ENCODE measurements at regions not wholly inside any gene's neighbourhood (a gene's known extent, or its start where the extent isn't known, plus 50 kb on each side); places are given as distances from the start of the nearest gene placed in this dataset.

GRCh38 chr9:12503606-12504122 is 189.5 kb upstream of the TYRP1 start:
- DNase-seq (ENCODE audit: low read depth, low spot score), result no peak
- CTCF ChIA-PET, result no interaction called here
- H3K4me3 ChIP-seq (ENCODE audit: low read depth, low read length), result no peak overlapping the region
- TF ChIP-seq CTCF (IDR thresholded peaks at IDR 0.05; ENCODE audit: insufficient read depth, low read length, missing control alignments), result no peak
- POLR2A ChIA-PET, result no interaction called here

- CTCF ChIA-PET, result no interaction called here
- POLR2A ChIA-PET, result no interaction called here
- no peak overlapping the region for H3K4me3 ChIP-seq (ENCODE audit: low read depth, low read length)
- DNase-seq (ENCODE audit: low read depth, low spot score), result no peak
- TF ChIP-seq CTCF (IDR thresholded peaks at IDR 0.05; ENCODE audit: insufficient read depth, low read length, missing control alignments), result no peak
These were observed 182.6 kb upstream of the TYRP1 start for GRCh38 chr9:12510551-12510950.

GRCh38 chr9:12511726-12512125 is 181.5 kb upstream of the TYRP1 start:
- no peak for TF ChIP-seq CTCF (IDR thresholded peaks at IDR 0.05; ENCODE audit: insufficient read depth, low read length, missing control alignments)
- DNase-seq (ENCODE audit: low read depth, low spot score), result no peak
- ChIA-PET POLR2A (no interaction called here), CTCF (no interaction called here)
- no peak overlapping the region for H3K4me3 ChIP-seq (ENCODE audit: low read depth, low read length)

- no peak for TF ChIP-seq CTCF (IDR thresholded peaks at IDR 0.05; ENCODE audit: insufficient read depth, low read length, missing control alignments)
- no peak overlapping the region for H3K4me3 ChIP-seq (ENCODE audit: low read depth, low read length)
- CTCF ChIA-PET, result no interaction called here
- POLR2A ChIA-PET, result no interaction called here
- no peak for DNase-seq (ENCODE audit: low read depth, low spot score)
These were observed 177.2 kb upstream of the TYRP1 start for GRCh38 chr9:12516031-12516430.

GRCh38 chr9:12516573-12516972 is 176.6 kb upstream of the TYRP1 start:
- no peak for TF ChIP-seq CTCF (IDR thresholded peaks at IDR 0.05; ENCODE audit: insufficient read depth, low read length, missing control alignments)
- ChIA-PET POLR2A (no interaction called here), CTCF (no interaction called here)
- no peak for DNase-seq (ENCODE audit: low read depth, low spot score)
- H3K4me3 ChIP-seq (ENCODE audit: low read depth, low read length), result no peak overlapping the region

- POLR2A ChIA-PET, result no interaction called here
- no peak for TF ChIP-seq CTCF (IDR thresholded peaks at IDR 0.05; ENCODE audit: insufficient read depth, low read length, missing control alignments)
- no peak overlapping the region for H3K4me3 ChIP-seq (ENCODE audit: low read depth, low read length)
- DNase-seq (ENCODE audit: low read depth, low spot score), result no peak
- CTCF ChIA-PET, result no interaction called here
These were observed 154.2 kb upstream of the TYRP1 start for GRCh38 chr9:12538842-12539579.

Measured in AG04449 (cell line).